ENCODE measurements at regions not wholly inside any gene's neighbourhood (a gene's known extent, or its start where the extent isn't known, plus 50 kb on each side); places are given as distances from the start of the nearest gene placed in this dataset.

GRCh38 chr16:17847234-17847795 lies 376.6 kb upstream of the XYLT1 start:
- no peak for FAIRE-seq

- no peak for FAIRE-seq
Measured at GRCh38 chr16:17846030-17846429, 375.3 kb upstream of the XYLT1 start.

GRCh38 chr16:17845031-17845430 lies 374.3 kb upstream of the XYLT1 start:
- no peak for FAIRE-seq

- FAIRE-seq: no peak
Measured at GRCh38 chr16:17843905-17844304, 373.1 kb upstream of the XYLT1 start.

- no peak for FAIRE-seq
Measured at GRCh38 chr16:17839907-17840306, 369.1 kb upstream of the XYLT1 start.

GRCh38 chr16:17839272-17839671 lies 368.5 kb upstream of the XYLT1 start:
- FAIRE-seq: no peak

GRCh38 chr16:17836868-17837602 lies 366.3 kb upstream of the XYLT1 start:
- no peak for FAIRE-seq

GRCh38 chr16:17835118-17835876 lies 364.5 kb upstream of the XYLT1 start:
- no peak for FAIRE-seq

- FAIRE-seq: no peak
Measured at GRCh38 chr16:17832738-17833137, 362.0 kb upstream of the XYLT1 start.

GRCh38 chr16:17831330-17831729 lies 360.6 kb upstream of the XYLT1 start:
- no peak for FAIRE-seq

- FAIRE-seq: no peak
Measured at GRCh38 chr16:17830651-17831050, 359.9 kb upstream of the XYLT1 start.

GRCh38 chr16:17829811-17830210 lies 359.1 kb upstream of the XYLT1 start:
- FAIRE-seq: no peak

- FAIRE-seq: no peak
Measured at GRCh38 chr16:17828012-17828411, 357.3 kb upstream of the XYLT1 start.

GRCh38 chr16:17827313-17827712 lies 356.6 kb upstream of the XYLT1 start:
- no peak for FAIRE-seq

GRCh38 chr16:17817943-17818342 lies 347.2 kb upstream of the XYLT1 start:
- no peak for FAIRE-seq

GRCh38 chr16:17817260-17817659 lies 346.5 kb upstream of the XYLT1 start:
- FAIRE-seq: no peak

GRCh38 chr16:17812771-17813170 lies 342.0 kb upstream of the XYLT1 start:
- FAIRE-seq: no peak

- no peak for FAIRE-seq
Measured at GRCh38 chr16:17804857-17805256, 334.1 kb upstream of the XYLT1 start.

GRCh38 chr16:17803625-17804410 lies 333.1 kb upstream of the XYLT1 start:
- no peak for FAIRE-seq

GRCh38 chr16:17802571-17802970 lies 331.8 kb upstream of the XYLT1 start:
- no peak for FAIRE-seq

- no peak for FAIRE-seq
Measured at GRCh38 chr16:17801068-17801467, 330.3 kb upstream of the XYLT1 start.

- no peak for FAIRE-seq
Measured at GRCh38 chr16:17798716-17799115, 328.0 kb upstream of the XYLT1 start.

GRCh38 chr16:17793354-17793753 lies 322.6 kb upstream of the XYLT1 start:
- no peak for FAIRE-seq

Measured in G401.6 (cell line).